GM12891 (cell line): ENCODE measurements at regions not wholly inside any gene's neighbourhood (a gene's known extent, or its start where the extent isn't known, plus 50 kb on each side); places are given as distances from the start of the nearest gene placed in this dataset.
"Not testable (repeated sequence)": the region's sequence is repeated elsewhere in the genome, so short reads cannot be mapped to it uniquely, and the experiment has no call there.

Source experiments
- POLR2A ChIP-seq: IDR thresholded peaks from 2 replicates; pipeline ENCODE4 v1.6.1; 2011; ENCODE audit warnings: low read depth, low read length, control low read depth
- POLR2AphosphoS5 ChIP-seq: IDR thresholded peaks from 2 replicates; pipeline ENCODE4 v1.6.1; 2011; ENCODE audit warnings: low read depth, low read length, control low read depth
- POU2F2 ChIP-seq: IDR thresholded peaks from 2 replicates; pipeline ENCODE4 v1.6.1; 2011; ENCODE audit warnings: low read depth, mild to moderate bottlenecking, control low read depth, low read length, moderate library complexity
- SPI1 ChIP-seq: IDR thresholded peaks from 2 replicates; pipeline ENCODE4 v1.6.1; 2011; ENCODE audit warnings: low read depth, low read length, control low read depth

- not testable (repeated sequence) for TF ChIP-seq POU2F2, POLR2AphosphoS5, POLR2A, SPI1
Measured at GRCh38 chr4:118485801-118486314, 133.1 kb upstream of the PRSS12 start.
